Large intestine (tissue), 3 donors: ENCODE measurements at regions not wholly inside any gene's neighbourhood (a gene's known extent, or its start where the extent isn't known, plus 50 kb on each side); places are given as distances from the start of the nearest gene placed in this dataset.

ENCODE experiments used
- DNase-seq, 2 donors: peaks; one replicate each; pipeline versions ENCODE4 v3.0.0 to v3.0.0-alpha.2; 2013
- H3K27ac ChIP-seq: one replicate; pipeline ENCODE4 v1.5.1; 2013; ENCODE audit warnings: low read length
- H3K27me3 ChIP-seq: 2 replicates; pipeline ENCODE4 v1.6.1; 2013; ENCODE audit warnings: low read length; ENCODE audit not compliant: control insufficient read depth, insufficient read depth
- H3K36me3 ChIP-seq: 2 replicates; pipeline ENCODE4 v1.6.1; 2013; ENCODE audit warnings: low read length; ENCODE audit not compliant: control insufficient read depth, insufficient read depth
- H3K4me1 ChIP-seq: one replicate; pipeline ENCODE4 v1.6.1; 2013; ENCODE audit warnings: low read length; ENCODE audit not compliant: control insufficient read depth, insufficient read depth
- H3K4me3 ChIP-seq: one replicate; pipeline ENCODE4 v1.5.1; 2013; ENCODE audit warnings: low read length
- H3K9me3 ChIP-seq: one replicate; pipeline ENCODE4 v1.6.1; 2013; ENCODE audit warnings: mild to moderate bottlenecking, low read depth, low read length, moderate library complexity; ENCODE audit not compliant: control insufficient read depth
- WGBS: methylation state at CpG from one replicate; pipeline ENCODE4 v1.1.5; 2013; ENCODE audit warnings: low lambda C conversion rate; ENCODE audit not compliant: insufficient coverage; 5-methylcytosine and 5-hydroxymethylcytosine counted together

- Histone ChIP-seq H3K27ac (no peak overlapping the region), H3K4me1 (peaks cover 5% of the 10 kb centered on the region), H3K36me3 (no peaks in the 10 kb centered on the region), H3K27me3 (no peaks in the 10 kb centered on the region), H3K9me3 (no peaks in the 10 kb centered on the region), H3K4me3 (no peak overlapping the region)
- WGBS, result 80% methylated on average over 1 of the region's 8 CpGs
- DNase-seq, result no peak
These were observed 101.2 kb upstream of the NCOR2 start for GRCh38 chr12:124668602-124669001.

GRCh38 chr12:124667506-124668326 is 100.3 kb upstream of the NCOR2 start:
- H3K27me3 ChIP-seq, result no peaks in the 10 kb centered on the region
- no peaks in the 10 kb centered on the region for H3K9me3 ChIP-seq
- H3K4me1 ChIP-seq, result peaks cover 5% of the 10 kb centered on the region
- no peaks in the 10 kb centered on the region for H3K36me3 ChIP-seq
- no peak overlapping the region for H3K4me3 ChIP-seq
- no peak overlapping the region for H3K27ac ChIP-seq
- WGBS, result 40% methylated on average over 1 of the region's 21 CpGs
- DNase-seq, result no peak

DNA sequence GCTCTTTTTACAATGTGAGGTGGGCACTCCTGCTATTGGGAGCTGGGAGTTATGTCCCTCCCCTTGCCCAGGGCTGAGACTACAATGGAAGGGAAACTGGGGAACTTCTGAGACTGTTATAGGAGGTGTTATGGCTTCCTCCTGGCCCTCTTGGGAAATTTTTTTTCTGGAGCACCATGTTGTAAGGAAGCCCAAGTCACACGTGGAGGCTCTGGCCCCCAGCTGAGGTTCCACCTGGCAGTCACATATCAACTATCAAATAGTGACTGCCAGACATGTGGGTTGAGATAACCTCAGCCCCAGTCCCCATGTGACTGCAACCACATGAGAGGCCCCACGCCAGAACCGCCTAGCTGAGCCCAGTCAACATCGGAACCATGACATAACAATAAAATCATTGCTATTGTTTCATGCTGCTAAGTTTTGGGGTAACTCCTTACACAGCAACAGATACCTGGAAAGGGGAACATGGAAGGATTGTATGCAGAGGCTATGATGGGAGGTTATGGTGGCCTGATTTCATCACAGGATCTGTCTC is 99.4 kb upstream of the NCOR2 start:
- H3K36me3 ChIP-seq, result no peaks in the 10 kb centered on the region
- H3K9me3 ChIP-seq, result no peaks in the 10 kb centered on the region
- no peak overlapping the region for H3K4me3 ChIP-seq
- H3K4me1 ChIP-seq, result peaks cover 5% of the 10 kb centered on the region
- no CpG with 5 or more reads among the region's 4 CpGs for WGBS
- DNase-seq, result no peak
- no peaks in the 10 kb centered on the region for H3K27me3 ChIP-seq
- H3K27ac ChIP-seq, result no peak overlapping the region

DNA sequence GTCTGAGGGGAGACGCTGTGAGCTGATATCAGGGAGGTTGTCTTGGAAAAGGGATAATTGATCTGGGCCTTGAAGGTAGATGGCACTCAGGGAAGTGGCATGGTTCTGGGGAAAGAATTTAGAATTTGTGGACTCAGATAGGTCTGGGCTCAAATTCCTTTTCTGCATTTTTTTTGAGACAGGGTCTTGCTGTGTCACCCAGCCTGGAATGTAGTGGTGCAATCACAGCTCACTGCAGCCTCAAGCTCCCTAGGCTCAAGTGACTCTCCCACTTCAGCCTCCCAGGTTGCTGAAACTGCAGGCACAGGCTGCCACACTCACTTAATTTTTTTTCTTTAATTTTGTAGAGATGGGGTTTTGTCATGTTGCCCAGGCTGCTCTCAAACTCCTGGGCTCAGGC is 98.1 kb upstream of the NCOR2 start:
- DNase-seq, result no peak
- no peak overlapping the region for H3K27ac ChIP-seq
- H3K4me3 ChIP-seq, result no peak overlapping the region
- H3K36me3 ChIP-seq, result no peaks in the 10 kb centered on the region
- H3K27me3 ChIP-seq, result no peaks in the 10 kb centered on the region
- WGBS, result no CpG with 5 or more reads among the region's 1 CpG
- no peaks in the 10 kb centered on the region for H3K9me3 ChIP-seq
- H3K4me1 ChIP-seq, result peaks cover 5% of the 10 kb centered on the region

- Histone ChIP-seq H3K27ac (no peak overlapping the region), H3K27me3 (no peaks in the 10 kb centered on the region), H3K4me1 (peaks cover 5% of the 10 kb centered on the region), H3K36me3 (no peaks in the 10 kb centered on the region), H3K4me3 (no peak overlapping the region), H3K9me3 (no peaks in the 10 kb centered on the region)
- no peak for DNase-seq
- 75% methylated on average over 2 of the region's 6 CpGs for WGBS
These were observed 97.1 kb upstream of the NCOR2 start for GRCh38 chr12:124664395-124665111.

- no peak overlapping the region for H3K4me3 ChIP-seq
- DNase-seq, result no peak
These were observed 96.5 kb upstream of the NCOR2 start for GRCh38 chr12:124663771-124664366.

GRCh38 chr12:124663206-124663605 is 95.8 kb upstream of the NCOR2 start:
- H3K27me3 ChIP-seq, result no peaks in the 10 kb centered on the region
- no peak for DNase-seq
- peaks cover 5% of the 10 kb centered on the region for H3K4me1 ChIP-seq
- no CpG with 5 or more reads among the region's 7 CpGs for whole genome bisulfite sequencing
- H3K9me3 ChIP-seq, result no peaks in the 10 kb centered on the region
- no peak overlapping the region for H3K27ac ChIP-seq
- H3K4me3 ChIP-seq, result no peak overlapping the region
- no peaks in the 10 kb centered on the region for H3K36me3 ChIP-seq

More at GRCh38 chr12:124663771-124664366, 96.5 kb upstream of the NCOR2 start:
- no CpG with 5 or more reads among the region's 19 CpGs for WGBS
- peaks cover 5% of the 10 kb centered on the region for H3K4me1 ChIP-seq
- H3K9me3 ChIP-seq, result no peaks in the 10 kb centered on the region
- no peaks in the 10 kb centered on the region for H3K36me3 ChIP-seq
- no peaks in the 10 kb centered on the region for H3K27me3 ChIP-seq
- H3K27ac ChIP-seq, result no peak overlapping the region

GRCh38 chr12:124661341-124661740 is 93.9 kb upstream of the NCOR2 start:
- H3K4me3 ChIP-seq, result no peak overlapping the region
- no peaks in the 10 kb centered on the region for H3K36me3 ChIP-seq
- no peak overlapping the region for H3K27ac ChIP-seq
- H3K27me3 ChIP-seq, result no peaks in the 10 kb centered on the region
- DNase-seq, result no peak
- no peaks in the 10 kb centered on the region for H3K9me3 ChIP-seq
- H3K4me1 ChIP-seq, result peaks cover 1% of the 10 kb centered on the region
- no CpG with 5 or more reads among the region's 7 CpGs for WGBS

DNA sequence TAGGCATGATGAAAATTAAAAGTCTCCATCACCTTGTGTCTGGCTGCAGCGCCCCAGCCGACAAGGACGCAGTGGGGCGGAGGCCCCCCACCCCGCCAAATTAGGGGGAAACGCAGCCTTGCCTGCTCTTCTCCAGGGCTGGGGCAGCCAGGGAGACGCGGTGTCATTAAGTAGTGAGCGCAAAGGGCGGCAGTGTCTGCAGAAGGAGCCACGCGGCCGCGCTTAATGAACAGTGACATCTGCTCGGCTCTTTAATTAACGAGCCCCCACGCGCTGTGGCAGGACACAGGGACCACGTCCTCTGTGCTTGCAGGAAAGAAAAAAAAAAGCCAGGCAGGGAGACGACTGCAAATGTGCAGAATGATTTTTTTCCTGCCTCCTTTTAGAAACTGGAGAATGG is 93.4 kb upstream of the NCOR2 start:
- Histone ChIP-seq H3K27me3 (no peaks in the 10 kb centered on the region), H3K4me1 (peaks cover 4% of the 10 kb centered on the region), H3K36me3 (no peaks in the 10 kb centered on the region), H3K9me3 (no peaks in the 10 kb centered on the region), H3K27ac (no peak overlapping the region), H3K4me3 (no peak overlapping the region)
- WGBS, result no CpG with 5 or more reads among the region's 20 CpGs
- DNase-seq, result no peak

DNA sequence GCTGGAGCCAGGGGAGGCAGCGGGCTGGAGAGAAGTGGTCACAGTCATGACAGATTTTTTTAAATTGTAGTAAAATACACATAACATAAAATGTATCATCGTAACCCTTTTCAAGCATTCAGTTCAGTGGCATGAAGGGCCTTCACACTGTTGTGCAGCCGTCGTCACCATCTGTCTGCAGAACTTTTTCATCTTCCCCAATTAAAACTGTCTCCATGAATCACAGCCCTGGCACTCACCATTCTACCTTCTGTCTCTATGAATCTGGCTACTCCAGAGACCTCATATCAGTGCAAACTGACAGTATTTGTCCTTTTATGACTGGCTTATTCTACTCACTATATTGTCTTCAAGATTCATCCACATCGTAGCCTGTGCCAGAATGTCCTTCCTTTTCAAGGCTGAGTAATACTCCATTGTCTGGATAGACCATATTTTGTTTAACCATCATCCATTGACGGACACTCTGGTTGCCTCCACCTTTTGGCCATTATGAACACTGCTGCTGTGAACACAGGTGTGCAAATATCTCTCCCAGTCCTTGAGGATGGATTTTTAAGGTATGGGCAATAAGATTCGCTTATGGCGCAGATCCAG is 91.5 kb upstream of the NCOR2 start:
- no peaks in the 10 kb centered on the region for H3K36me3 ChIP-seq
- no CpG with 5 or more reads among the region's 8 CpGs for WGBS

More for the DNA sequence above, 91.5 kb upstream of the NCOR2 start:
- Histone ChIP-seq H3K4me3 (no peak overlapping the region), H3K9me3 (no peaks in the 10 kb centered on the region), H3K27ac (no peak overlapping the region), H3K27me3 (no peaks in the 10 kb centered on the region), H3K4me1 (peaks cover 4% of the 10 kb centered on the region)
- DNase-seq, result no peak
